A549 (cell line): ENCODE measurements at regions not wholly inside any gene's neighbourhood (a gene's known extent, or its start where the extent isn't known, plus 50 kb on each side); places are given as distances from the start of the nearest gene placed in this dataset.

Experiments
- ATAC-seq, 2 experiments: fragments of 200-7000 bp in 1 of 2; fragments of >200 bp in 1 of 2; cut with Nextera tagmentation in 1 of 2; cut with Tn5 transposase in 1 of 2; 3 replicates each; pipeline versions ENCODE4 v1.8.0 to v1.9.1; 2018 to 2020; ENCODE audit warnings: mild to moderate bottlenecking in 1 of 2, moderate library complexity in 1 of 2
- CTCF ChIA-PET: fragments of 300-600 bp; sonication (Branson Sonifier 250); formaldehyde crosslinking; extraction: SDS; loops from one replicate; lab custom pipeline; 2021; ENCODE audit warnings: antibody characterized with exemption, inconsistent platforms; lab: Yijun Ruan, JAX
- POLR2A ChIA-PET: fragments of 350-600 bp; formaldehyde crosslinking; extraction: SDS; loops from one replicate; lab custom pipeline; 2021; ENCODE audit warnings: antibody characterized with exemption, inconsistent platforms; lab: Yijun Ruan, JAX
- DNase-seq, 2 experiments: peaks; one replicate each; pipeline versions ENCODE4 v3.0.0 to v3.0.0-alpha.2; 2011 to 2016; ENCODE audit warnings: low read depth in 1 of 2, low spot score in 1 of 2
- FAIRE-seq: peaks from 2 replicates; lab custom pipeline; 2011; peaks lifted over from hg19 to GRCh38; lab: Jason Lieb, UNC
- H3K27ac ChIP-seq, 2 experiments: fragments of >200 bp; sonication (Bioruptor Twin); formaldehyde crosslinking; 3 replicates each; pipeline ENCODE4 v1.5.1; 2016 to 2017
- H3K4me1 ChIP-seq: fragments of >200 bp; sonication (Bioruptor Twin); formaldehyde crosslinking; 3 replicates; pipeline ENCODE4 v1.6.1; 2016
- H3K4me2 ChIP-seq: fragments of >200 bp; sonication (Bioruptor Twin); formaldehyde crosslinking; 3 replicates; pipeline ENCODE4 v1.6.1; 2016
- H3K4me3 ChIP-seq: fragments of >200 bp; sonication (Bioruptor Twin); formaldehyde crosslinking; 3 replicates; pipeline ENCODE4 v1.5.1; 2016
- H3K9me3 ChIP-seq: fragments of >200 bp; sonication (Bioruptor Twin); formaldehyde crosslinking; 3 replicates; pipeline ENCODE4 v1.6.1; 2016
- BCL3 ChIP-seq: fragments of >200 bp; sonication (Bioruptor Twin); formaldehyde crosslinking; IDR thresholded peaks from 3 replicates; pipeline ENCODE4 v1.6.1; 2016
- CBX2 ChIP-seq: fragments of 200-600 bp; sonication (generic); IDR thresholded peaks from 2 replicates; pipeline ENCODE4 v1.6.1; 2016; ENCODE audit warnings: low read depth, mild to moderate bottlenecking, borderline replicate concordance
- CHD2 ChIP-seq: fragments of 150-350 bp; IDR thresholded peaks from 2 replicates; pipeline ENCODE4 v1.6.1; 2014; ENCODE audit warnings: low read length; ENCODE audit not compliant: partially characterized antibody
- EHF ChIP-seq: fragments of 250-450 bp; sonication (Bioruptor Pico); IDR thresholded peaks from 2 replicates; pipeline ENCODE4 v1.5.0; 2020; ENCODE audit warnings: mild to moderate bottlenecking
- ELK1 ChIP-seq: fragments of 150-350 bp; IDR thresholded peaks from 2 replicates; pipeline ENCODE4 v1.6.1; 2014; ENCODE audit warnings: low read depth, mild to moderate bottlenecking, low read length
- EP300 ChIP-seq, 2 experiments: fragments of >200 bp; sonication (Bioruptor Twin); formaldehyde crosslinking; IDR thresholded peaks; 2 replicates in 1 of 2; 3 replicates in 1 of 2; pipeline ENCODE4 v1.6.1; 2016 to 2017
- FOSB ChIP-seq: fragments of 250-450 bp; sonication (Bioruptor Pico); IDR thresholded peaks from 2 replicates; pipeline ENCODE4 v1.5.0; 2020; ENCODE audit warnings: mild to moderate bottlenecking, moderate library complexity
- FOSL2 ChIP-seq, 2 experiments: fragments of 450-650 bp in 1 of 2; fragments of >200 bp in 1 of 2; sonication (Bioruptor Twin) in 1 of 2; formaldehyde crosslinking; IDR thresholded peaks; 2 replicates each; pipeline versions ENCODE4 v1.5.0 to v1.6.1; 2016 to 2020; ENCODE audit warnings: mild to moderate bottlenecking in 1 of 2, moderate library complexity in 1 of 2
- FOXS1 ChIP-seq: fragments of 250-450 bp; sonication (Bioruptor Pico); IDR thresholded peaks from 2 replicates; pipeline ENCODE4 v1.5.0; 2020; ENCODE audit warnings: mild to moderate bottlenecking, moderate library complexity
- GATA3 ChIP-seq: IDR thresholded peaks from 2 replicates; pipeline ENCODE4 v1.6.1; 2012; ENCODE audit warnings: borderline replicate concordance
- HMGXB4 ChIP-seq: fragments of 250-450 bp; sonication (Bioruptor Pico); IDR thresholded peaks from 2 replicates; pipeline ENCODE4 v1.5.0; 2021; ENCODE audit warnings: mild to moderate bottlenecking, moderate library complexity, borderline replicate concordance
- HOXA7 ChIP-seq: fragments of 250-450 bp; sonication (Bioruptor Pico); IDR thresholded peaks from 2 replicates; pipeline ENCODE4 v1.5.0; 2020; ENCODE audit warnings: mild to moderate bottlenecking, moderate library complexity
- HOXB5 ChIP-seq: fragments of 250-450 bp; sonication (Bioruptor Pico); IDR thresholded peaks from 2 replicates; pipeline ENCODE4 v1.5.0; 2020; ENCODE audit warnings: mild to moderate bottlenecking, moderate library complexity
- JUN ChIP-seq, 2 experiments: fragments of >200 bp; sonication (Bioruptor Twin); formaldehyde crosslinking; IDR thresholded peaks; 2 replicates in 1 of 2; 3 replicates in 1 of 2; pipeline ENCODE4 v1.6.1; 2016 to 2017
- KDM5A ChIP-seq: fragments of 200-600 bp; sonication (generic); IDR thresholded peaks from 2 replicates; pipeline ENCODE4 v1.6.1; 2016; ENCODE audit warnings: antibody characterized with exemption, mild to moderate bottlenecking
- MAFK ChIP-seq: fragments of 450-650 bp; IDR thresholded peaks from 2 replicates; pipeline ENCODE4 v1.6.1; 2014; ENCODE audit not compliant: partially characterized antibody
- MAZ ChIP-seq: fragments of 150-350 bp; IDR thresholded peaks from 2 replicates; pipeline ENCODE4 v1.6.1; 2014; ENCODE audit warnings: antibody characterized with exemption, low read depth, low read length, borderline replicate concordance
- POLR2A ChIP-seq: IDR thresholded peaks from 2 replicates; pipeline ENCODE4 v1.6.1; 2012; ENCODE audit warnings: mild to moderate bottlenecking, low read length
- RARB ChIP-seq: fragments of 250-450 bp; sonication (Bioruptor Pico); IDR thresholded peaks from 2 replicates; pipeline ENCODE4 v1.8.0; 2021; ENCODE audit warnings: mild to moderate bottlenecking, moderate library complexity
- ZC3H11A ChIP-seq: fragments of 450-650 bp; IDR thresholded peaks from 2 replicates; pipeline ENCODE4 v1.6.1; 2014; ENCODE audit warnings: antibody characterized with exemption, mild to moderate bottlenecking
- WGBS: methylation state at CpG from one replicate; pipeline ENCODE4 v1.1.6; 2017; ENCODE audit errors: missing lambda C conversion rate; 5-methylcytosine and 5-hydroxymethylcytosine counted together

GRCh38 chr7:16095171-16095950 lies 326.0 kb downstream of the CRPPA start:
- no peak overlapping the region for H3K27ac ChIP-seq
- H3K4me2 ChIP-seq, result no peak overlapping the region
- WGBS, result 25% methylated on average over 3 of the region's 3 CpGs
- ChIA-PET CTCF (interaction anchor here (1.2 to 1.7 kb wide), 2 partner anchors 17 to 470 kb away, joined by 3 read pairs; no protein-coding TSS in a partner anchor), POLR2A (no interaction called here)
- no peaks in the 10 kb centered on the region for H3K9me3 ChIP-seq
- no peak for DNase-seq
- 0 out of 3 replicates have a peak, but pooled peaks cover 3% of the 10 kb centered on the region for H3K4me1 ChIP-seq
- no peak for ATAC-seq
- FAIRE-seq, result no peak
- TF ChIP-seq HOXB5 (CRISPR knock-in tag), result no peak
- TF ChIP-seq CBX2, result no peak
- no peak for TF ChIP-seq FOSL2 (IDR thresholded peaks at IDR 0.05)
- no peak for TF ChIP-seq FOSL2 (CRISPR knock-in tag; IDR thresholded peaks at IDR 0.05)
- TF ChIP-seq HMGXB4 (CRISPR knock-in tag), result no peak
- no peak for TF ChIP-seq JUN (IDR thresholded peaks at IDR 0.05)
- no peak for TF ChIP-seq FOSB
- no peak for TF ChIP-seq ZC3H11A
- no peak for TF ChIP-seq FOXS1
- TF ChIP-seq RARB (CRISPR knock-in tag), result no peak
- no peak for TF ChIP-seq EP300 (IDR thresholded peaks at IDR 0.05)
- H3K4me3 ChIP-seq, result no peak overlapping the region

GRCh38 chr7:16094651-16095050 lies 326.7 kb downstream of the CRPPA start:
- Histone ChIP-seq H3K4me1 (0 out of 3 replicates have a peak, but pooled peaks cover 3% of the 10 kb centered on the region), H3K4me3 (no peak overlapping the region), H3K9me3 (no peaks in the 10 kb centered on the region), H3K4me2 (no peak overlapping the region), H3K27ac (no peak overlapping the region)
- DNase-seq (no peak), FAIRE-seq (no peak), ATAC-seq (no peak)
- WGBS, result 48% methylated on average over 2 of the region's 2 CpGs
- no peak for TF ChIP-seq MAZ
- no peak for TF ChIP-seq KDM5A
- TF ChIP-seq MAFK, result peak; percentile 69
- ChIA-PET POLR2A (no interaction called here), CTCF (interaction anchor here (1.7 kb wide), 1 partner anchor 16 kb away, joined by 3 read pairs; no protein-coding TSS in a partner anchor)

GRCh38 chr7:16092711-16093110 lies 328.6 kb downstream of the CRPPA start:
- no peak overlapping the region for H3K4me3 ChIP-seq
- no peaks in the 10 kb centered on the region for H3K9me3 ChIP-seq
- DNase-seq (no peak), FAIRE-seq (no peak), ATAC-seq (no peak)
- H3K4me1 ChIP-seq, result no peaks in the 10 kb centered on the region
- 15% methylated on average over 2 of the region's 2 CpGs for WGBS
- TF ChIP-seq FOXS1 (no peak), HOXB5 (CRISPR knock-in tag) (no peak), CHD2 (no peak), ELK1 (no peak), GATA3 (no peak), POLR2A (no peak), BCL3 (no peak), HOXA7 (CRISPR knock-in tag) (no peak), EHF (CRISPR knock-in tag) (no peak)
- ChIA-PET CTCF (interaction anchor here (2.2 kb wide), 1 partner anchor 14 kb away, joined by 7 read pairs; no protein-coding TSS in a partner anchor), POLR2A (no interaction called here)
- no peak overlapping the region for H3K27ac ChIP-seq
- H3K4me2 ChIP-seq, result no peak overlapping the region
